ENCODE measurements at regions not wholly inside any gene's neighbourhood (a gene's known extent, or its start where the extent isn't known, plus 50 kb on each side); places are given as distances from the start of the nearest gene placed in this dataset.
"Not testable (repeated sequence)": the region's sequence is repeated elsewhere in the genome, so short reads cannot be mapped to it uniquely, and the experiment has no call there.

GRCh38 chr9:61668846-61669245 lies 479.0 kb downstream of the SPATA31A7 start:
- H3K4me3 ChIP-seq (replicated peaks in 1 of 2; ENCODE audit: low read depth in 2 of 2, low read length in 2 of 2): no peak overlapping the region
- DNase-seq (ENCODE audit: low read depth in 2 of 2): no peak
- TF ChIP-seq CTCF (IDR thresholded peaks at IDR 0.05; ENCODE audit: low read depth, low read length): no peak

GRCh38 chr9:61669352-61669751 lies 479.5 kb downstream of the SPATA31A7 start:
- no peak overlapping the region for H3K4me3 ChIP-seq (replicated peaks in 1 of 2; ENCODE audit: low read depth in 2 of 2, low read length in 2 of 2)
- DNase-seq (ENCODE audit: low read depth in 2 of 2): no peak
- no peak for TF ChIP-seq CTCF (IDR thresholded peaks at IDR 0.05; ENCODE audit: low read depth, low read length)

GRCh38 chr9:61669831-61670505 lies 480.1 kb downstream of the SPATA31A7 start:
- DNase-seq (ENCODE audit: low read depth in 2 of 2): peak in 1 of 2 donors; percentile 3
- not testable (repeated sequence) for H3K4me3 ChIP-seq (replicated peaks in 1 of 2; ENCODE audit: low read depth in 2 of 2, low read length in 2 of 2)

GRCh38 chr9:61670616-61671015 lies 480.8 kb downstream of the SPATA31A7 start:
- H3K4me3 ChIP-seq (replicated peaks in 1 of 2; ENCODE audit: low read depth in 2 of 2, low read length in 2 of 2): no peak overlapping the region
- TF ChIP-seq CTCF (IDR thresholded peaks at IDR 0.05; ENCODE audit: low read depth, low read length): no peak
- no peak for DNase-seq (ENCODE audit: low read depth in 2 of 2)

- no peak for TF ChIP-seq CTCF (IDR thresholded peaks at IDR 0.05; ENCODE audit: low read depth, low read length)
- no peak overlapping the region for H3K4me3 ChIP-seq (replicated peaks in 1 of 2; ENCODE audit: low read depth in 2 of 2, low read length in 2 of 2)
- no peak for DNase-seq (ENCODE audit: low read depth in 2 of 2)
Measured at GRCh38 chr9:61671276-61671973, 481.6 kb downstream of the SPATA31A7 start.

GRCh38 chr9:61672107-61672541 lies 482.3 kb downstream of the SPATA31A7 start:
- H3K4me3 ChIP-seq (replicated peaks in 1 of 2; ENCODE audit: low read depth in 2 of 2, low read length in 2 of 2); DNase-seq (ENCODE audit: low read depth in 2 of 2): not testable (repeated sequence)

- DNase-seq (ENCODE audit: low read depth in 2 of 2); H3K4me3 ChIP-seq (replicated peaks in 1 of 2; ENCODE audit: low read depth in 2 of 2, low read length in 2 of 2): not testable (repeated sequence)
Measured at GRCh38 chr9:61672645-61673167, 482.9 kb downstream of the SPATA31A7 start.

- no peak for TF ChIP-seq CTCF (IDR thresholded peaks at IDR 0.05; ENCODE audit: low read depth, low read length)
- no peak overlapping the region for H3K4me3 ChIP-seq (replicated peaks in 1 of 2; ENCODE audit: low read depth in 2 of 2, low read length in 2 of 2)
- DNase-seq (ENCODE audit: low read depth in 2 of 2): no peak
Measured at GRCh38 chr9:61673247-61673646, 483.4 kb downstream of the SPATA31A7 start.

Data from cardiac fibroblast (primary cell).